GM12873 (cell line): ENCODE measurements at regions not wholly inside any gene's neighbourhood (a gene's known extent, or its start where the extent isn't known, plus 50 kb on each side); places are given as distances from the start of the nearest gene placed in this dataset.

ENCODE experiments used
- CTCF ChIP-seq: IDR thresholded peaks from 2 replicates; pipeline ENCODE4 v1.5.1; 2012; ENCODE audit warnings: low read depth, mild to moderate bottlenecking, moderate library complexity, low read length, control low read depth; ENCODE audit not compliant: insufficient read depth; ENCODE audit errors: missing control alignments

- no peak for TF ChIP-seq CTCF
Observed at GRCh38 chrX:139078342-139078741, 366.8 kb upstream of the FGF13 start.

- no peak for TF ChIP-seq CTCF
Observed at GRCh38 chrX:139077281-139078250, 366.0 kb upstream of the FGF13 start.

- no peak for TF ChIP-seq CTCF
Observed at GRCh38 chrX:139063364-139063763, 351.8 kb upstream of the FGF13 start.

- no peak for TF ChIP-seq CTCF
Observed at GRCh38 chrX:139058831-139059495, 347.4 kb upstream of the FGF13 start.

- TF ChIP-seq CTCF = no peak
Observed at GRCh38 chrX:139052461-139052860, 340.9 kb upstream of the FGF13 start.

- no peak for TF ChIP-seq CTCF
Observed at GRCh38 chrX:139049465-139049864, 337.9 kb upstream of the FGF13 start.

GRCh38 chrX:139044680-139045079 is 333.2 kb upstream of the FGF13 start:
- TF ChIP-seq CTCF = no peak
